MM.1S (cell line): ENCODE measurements at regions not wholly inside any gene's neighbourhood (a gene's known extent, or its start where the extent isn't known, plus 50 kb on each side); places are given as distances from the start of the nearest gene placed in this dataset.
"Not testable (repeated sequence)": the region's sequence is repeated elsewhere in the genome, so short reads cannot be mapped to it uniquely, and the experiment has no call there.

ENCODE experiments used
- DNase-seq: peaks from one replicate; pipeline ENCODE4 v3.0.0-alpha.2; 2015
- H2AFZ ChIP-seq: fragments of 300-600 bp; sonication (generic); 2 replicates; pipeline ENCODE4 v1.6.0; 2016; ENCODE audit warnings: antibody characterized with exemption, low read length
- H3F3A ChIP-seq: fragments of 300-600 bp; sonication (generic); 2 replicates; pipeline ENCODE4 v1.6.1; 2016; ENCODE audit warnings: mild to moderate bottlenecking, antibody characterized with exemption, low read length, moderate library complexity, mixed read lengths; ENCODE audit not compliant: insufficient read depth
- H3K27ac ChIP-seq: fragments of 300-600 bp; sonication (generic); 2 replicates; pipeline ENCODE4 v1.5.1; 2016; ENCODE audit warnings: mild to moderate bottlenecking, low read length
- H3K27me3 ChIP-seq: fragments of 300-600 bp; sonication (generic); replicated peaks from 2 replicates; pipeline ENCODE4 v1.6.0; 2016; ENCODE audit warnings: low read length; ENCODE audit not compliant: insufficient read depth
- H3K36me3 ChIP-seq: fragments of 300-600 bp; sonication (generic); replicated peaks from 2 replicates; pipeline ENCODE4 v1.6.1; 2016; ENCODE audit warnings: mild to moderate bottlenecking, low read length, mixed read lengths; ENCODE audit not compliant: insufficient read depth
- H3K4me1 ChIP-seq: fragments of 300-600 bp; sonication (generic); 2 replicates; pipeline ENCODE4 v1.6.1; 2016; ENCODE audit warnings: low read length, mixed read lengths
- H3K4me2 ChIP-seq: fragments of 300-600 bp; sonication (generic); 2 replicates; pipeline ENCODE4 v1.6.0; 2016; ENCODE audit warnings: low read depth, low read length
- H3K4me3 ChIP-seq: fragments of 300-600 bp; sonication (generic); 2 replicates; pipeline ENCODE4 v1.5.1; 2016; ENCODE audit warnings: low read length, mixed read lengths
- H3K79me2 ChIP-seq: fragments of 300-600 bp; sonication (generic); 2 replicates; pipeline ENCODE4 v1.6.1; 2016; ENCODE audit warnings: mixed run types, low read length, mixed read lengths
- H3K9ac ChIP-seq: fragments of 300-600 bp; sonication (generic); 2 replicates; pipeline ENCODE4 v1.6.1; 2016; ENCODE audit warnings: low read length, mixed read lengths
- H3K9me2 ChIP-seq: fragments of 300-600 bp; sonication (generic); replicated peaks from 2 replicates; pipeline ENCODE4 v1.6.1; 2016; ENCODE audit warnings: mild to moderate bottlenecking, low read length, mixed read lengths; ENCODE audit not compliant: insufficient read depth
- H3K9me3 ChIP-seq: fragments of 300-600 bp; sonication (generic); replicated peaks from 2 replicates; pipeline ENCODE4 v1.6.1; 2016; ENCODE audit warnings: mild to moderate bottlenecking, low read length, mixed read lengths; ENCODE audit not compliant: insufficient read depth
- H4K20me1 ChIP-seq: fragments of 300-600 bp; sonication (generic); 2 replicates; pipeline ENCODE4 v1.6.1; 2016; ENCODE audit warnings: mild to moderate bottlenecking, low read length, moderate library complexity, mixed read lengths; ENCODE audit not compliant: insufficient read depth
- CTCF ChIP-seq: fragments of 300-600 bp; sonication (generic); IDR thresholded peaks from 2 replicates; pipeline ENCODE4 v1.5.1; 2016; ENCODE audit warnings: antibody characterized with exemption, low read length, mixed read lengths
- EZH2 ChIP-seq: fragments of 300-600 bp; sonication (generic); optimal IDR thresholded peaks from 2 replicates; pipeline ENCODE3; 2017; ENCODE audit warnings: low read depth, mild to moderate bottlenecking, antibody characterized with exemption, low read length, mixed read lengths
- EZH2phosphoT487 ChIP-seq: fragments of 300-600 bp; sonication (generic); IDR thresholded peaks from 2 replicates; pipeline ENCODE4 v1.6.1; 2018; ENCODE audit warnings: antibody characterized with exemption, low read length

- Histone ChIP-seq H3K4me1 (no peaks in the 10 kb centered on the region), H3K27me3 (no peaks in the 10 kb centered on the region), H3K36me3 (no peaks in the 10 kb centered on the region), H3K79me2 (no peaks in the 10 kb centered on the region), H3F3A (no peaks in the 10 kb centered on the region), H4K20me1 (no peaks in the 10 kb centered on the region), H3K4me3 (no peak overlapping the region), H3K4me2 (no peak overlapping the region), H2AFZ (no peak overlapping the region), H3K9ac (no peak overlapping the region), H3K27ac (no peak overlapping the region), H3K9me3 (no peaks in the 10 kb centered on the region), H3K9me2 (no peaks in the 10 kb centered on the region)
- no peak for TF ChIP-seq EZH2phosphoT487
- no peak for TF ChIP-seq CTCF
- TF ChIP-seq EZH2, result no peak
- DNase-seq, result no peak
Measured at GRCh38 chr2:150122156-150122555, 365.3 kb downstream of the RND3 start.

- Histone ChIP-seq H3K9me3 (no peaks in the 10 kb centered on the region), H3K9me2 (no peaks in the 10 kb centered on the region), H3K4me2 (no peak overlapping the region)
Measured at GRCh38 chr2:150120326-150120955, 367.0 kb downstream of the RND3 start.

GRCh38 chr2:150119819-150120218, 367.6 kb downstream of the RND3 start:
- no peak overlapping the region for H3K27ac ChIP-seq
- H3F3A ChIP-seq, result no peaks in the 10 kb centered on the region
- TF ChIP-seq CTCF, result no peak
- no peak for TF ChIP-seq EZH2
- TF ChIP-seq EZH2phosphoT487, result no peak
- H3K4me1 ChIP-seq, result no peaks in the 10 kb centered on the region
- no peak overlapping the region for H3K4me2 ChIP-seq
- no peaks in the 10 kb centered on the region for H3K27me3 ChIP-seq
- no peaks in the 10 kb centered on the region for H4K20me1 ChIP-seq
- DNase-seq, result no peak
- H3K9me2 ChIP-seq, result no peaks in the 10 kb centered on the region
- H3K36me3 ChIP-seq, result no peaks in the 10 kb centered on the region
- H2AFZ ChIP-seq, result no peak overlapping the region
- H3K79me2 ChIP-seq, result no peaks in the 10 kb centered on the region
- no peak overlapping the region for H3K4me3 ChIP-seq
- no peaks in the 10 kb centered on the region for H3K9me3 ChIP-seq
- no peak overlapping the region for H3K9ac ChIP-seq

More at GRCh38 chr2:150120326-150120955, 367.0 kb downstream of the RND3 start:
- Histone ChIP-seq H3K79me2 (no peaks in the 10 kb centered on the region), H3K27me3 (no peaks in the 10 kb centered on the region), H3K36me3 (no peaks in the 10 kb centered on the region), H3K9ac (no peak overlapping the region), H3K27ac (no peak overlapping the region), H3K4me1 (no peaks in the 10 kb centered on the region), H4K20me1 (no peaks in the 10 kb centered on the region), H3K4me3 (no peak overlapping the region), H2AFZ (no peak overlapping the region), H3F3A (no peaks in the 10 kb centered on the region)
- no peak for DNase-seq
- TF ChIP-seq EZH2 (no peak), CTCF (no peak), EZH2phosphoT487 (no peak)

GRCh38 chr2:150114089-150114488, 373.4 kb downstream of the RND3 start:
- not testable (repeated sequence) for H2AFZ ChIP-seq, H3K9me2 ChIP-seq, DNase-seq, H3K4me3 ChIP-seq, H3K27me3 ChIP-seq, H3K4me2 ChIP-seq, H3K4me1 ChIP-seq, H3K27ac ChIP-seq, H3F3A ChIP-seq, H3K79me2 ChIP-seq, H4K20me1 ChIP-seq, H3K9me3 ChIP-seq, H3K36me3 ChIP-seq, H3K9ac ChIP-seq
